Astrocyte of the cerebellum (primary cell): ENCODE measurements at regions not wholly inside any gene's neighbourhood (a gene's known extent, or its start where the extent isn't known, plus 50 kb on each side); places are given as distances from the start of the nearest gene placed in this dataset.
"Not testable (repeated sequence)": the region's sequence is repeated elsewhere in the genome, so short reads cannot be mapped to it uniquely, and the experiment has no call there.

Experiments used
- DNase-seq: peaks from one replicate; pipeline ENCODE4 v3.0.0-alpha.2; 2011; ENCODE audit warnings: low read depth
- H3K4me3 ChIP-seq: 2 replicates; pipeline ENCODE4 v1.5.1; 2011; ENCODE audit warnings: mild to moderate bottlenecking, low read depth, low read length, moderate library complexity
- in situ Hi-C: cut with HindIII; loops from 2 replicates; pipeline ENCODE4 v1.10.0; 2017; ENCODE audit warnings: low sequenced_read_pairs
- TF ChIP-seq, protein P1 (sequence below): IDR thresholded peaks from 2 replicates; pipeline ENCODE4 v1.5.1; 2012; ENCODE audit warnings: low read length, low read depth, moderate library complexity, mild to moderate bottlenecking; ENCODE audit errors: missing control alignments

GRCh38 chr14:85182282-85182681 lies 347.7 kb upstream of the FLRT2 start:
- no peak for DNase-seq
- in situ Hi-C loops, result no loop called here
- no peak overlapping the region for H3K4me3 ChIP-seq
- TF ChIP-seq, protein P1, sequence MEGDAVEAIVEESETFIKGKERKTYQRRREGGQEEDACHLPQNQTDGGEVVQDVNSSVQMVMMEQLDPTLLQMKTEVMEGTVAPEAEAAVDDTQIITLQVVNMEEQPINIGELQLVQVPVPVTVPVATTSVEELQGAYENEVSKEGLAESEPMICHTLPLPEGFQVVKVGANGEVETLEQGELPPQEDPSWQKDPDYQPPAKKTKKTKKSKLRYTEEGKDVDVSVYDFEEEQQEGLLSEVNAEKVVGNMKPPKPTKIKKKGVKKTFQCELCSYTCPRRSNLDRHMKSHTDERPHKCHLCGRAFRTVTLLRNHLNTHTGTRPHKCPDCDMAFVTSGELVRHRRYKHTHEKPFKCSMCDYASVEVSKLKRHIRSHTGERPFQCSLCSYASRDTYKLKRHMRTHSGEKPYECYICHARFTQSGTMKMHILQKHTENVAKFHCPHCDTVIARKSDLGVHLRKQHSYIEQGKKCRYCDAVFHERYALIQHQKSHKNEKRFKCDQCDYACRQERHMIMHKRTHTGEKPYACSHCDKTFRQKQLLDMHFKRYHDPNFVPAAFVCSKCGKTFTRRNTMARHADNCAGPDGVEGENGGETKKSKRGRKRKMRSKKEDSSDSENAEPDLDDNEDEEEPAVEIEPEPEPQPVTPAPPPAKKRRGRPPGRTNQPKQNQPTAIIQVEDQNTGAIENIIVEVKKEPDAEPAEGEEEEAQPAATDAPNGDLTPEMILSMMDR, result no peak

DNA sequence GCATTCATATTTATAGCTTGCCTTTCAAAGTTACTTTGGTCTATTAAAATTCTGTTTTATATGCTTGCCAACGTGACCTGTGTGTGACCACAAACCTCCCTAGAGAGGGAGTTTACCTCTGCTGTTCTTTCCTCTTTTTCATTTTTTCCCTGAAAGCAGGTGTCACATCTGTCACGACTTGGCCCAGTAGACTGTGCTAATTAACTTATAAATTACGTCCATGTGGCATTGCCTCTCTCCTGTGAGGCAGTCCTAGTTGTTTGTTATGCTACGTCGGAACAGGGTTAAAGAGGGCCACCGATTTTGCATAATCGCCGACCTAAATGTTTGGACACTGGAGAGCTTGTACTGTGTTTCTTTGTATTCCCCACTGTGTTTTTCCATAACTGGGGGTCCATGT lies 343.9 kb upstream of the FLRT2 start:
- in situ Hi-C loops, result no loop called here
- TF ChIP-seq, protein P1, result no peak
- no peak for DNase-seq
- H3K4me3 ChIP-seq, result no peak overlapping the region

- in situ Hi-C loops, result no loop called here
- no peak for DNase-seq
- H3K4me3 ChIP-seq, result no peak overlapping the region
- TF ChIP-seq, protein P1, result no peak
Measured at GRCh38 chr14:85187521-85187920, 342.4 kb upstream of the FLRT2 start.

DNA sequence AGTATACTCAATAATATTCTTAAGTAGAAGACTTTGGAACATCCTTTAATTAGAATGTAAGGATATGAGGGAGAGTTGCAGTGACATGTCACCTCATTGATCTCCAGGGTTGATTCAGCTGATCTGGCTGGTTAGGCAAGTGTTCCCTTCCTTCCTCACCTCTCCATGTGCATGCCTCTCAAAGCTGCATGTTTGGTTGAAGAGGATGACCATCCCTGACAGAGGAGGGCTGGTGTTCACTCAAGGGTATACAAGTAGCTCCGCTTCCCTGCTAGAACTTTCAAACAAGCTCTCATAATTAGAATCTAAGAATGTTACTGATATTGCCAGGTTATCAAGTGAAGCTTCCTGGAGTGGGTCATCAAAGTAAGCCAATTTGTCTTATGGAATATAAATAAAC lies 341.1 kb upstream of the FLRT2 start:
- in situ Hi-C loops, result no loop called here
- TF ChIP-seq, protein P1, result no peak
- DNase-seq, result no peak
- no peak overlapping the region for H3K4me3 ChIP-seq

- in situ Hi-C loops, H3K4me3 ChIP-seq, DNase-seq: not testable (repeated sequence)
Measured at GRCh38 chr14:85189253-85189652, 340.7 kb upstream of the FLRT2 start.

DNA sequence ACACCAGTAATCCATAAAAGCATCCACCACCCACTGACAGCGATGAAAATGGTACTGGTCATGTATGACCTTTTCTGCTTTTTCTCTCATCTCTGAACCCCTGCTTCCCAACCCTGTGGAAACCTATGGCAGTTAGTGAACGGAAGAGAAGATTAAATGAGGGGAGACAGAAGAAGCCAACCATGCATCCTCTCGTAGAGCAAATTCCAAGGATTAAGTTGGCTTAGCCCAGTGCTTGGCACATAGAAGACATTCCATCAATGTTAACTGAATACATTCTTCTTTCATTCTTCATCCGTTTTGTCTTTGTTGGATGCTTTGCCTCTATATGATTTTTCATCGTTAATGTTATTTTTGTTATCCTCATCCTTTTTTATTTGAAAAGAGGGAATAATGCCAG lies 339.7 kb upstream of the FLRT2 start:
- no peak for DNase-seq
- TF ChIP-seq, protein P1, result no peak
- no peak overlapping the region for H3K4me3 ChIP-seq
- in situ Hi-C loops, result no loop called here

DNA sequence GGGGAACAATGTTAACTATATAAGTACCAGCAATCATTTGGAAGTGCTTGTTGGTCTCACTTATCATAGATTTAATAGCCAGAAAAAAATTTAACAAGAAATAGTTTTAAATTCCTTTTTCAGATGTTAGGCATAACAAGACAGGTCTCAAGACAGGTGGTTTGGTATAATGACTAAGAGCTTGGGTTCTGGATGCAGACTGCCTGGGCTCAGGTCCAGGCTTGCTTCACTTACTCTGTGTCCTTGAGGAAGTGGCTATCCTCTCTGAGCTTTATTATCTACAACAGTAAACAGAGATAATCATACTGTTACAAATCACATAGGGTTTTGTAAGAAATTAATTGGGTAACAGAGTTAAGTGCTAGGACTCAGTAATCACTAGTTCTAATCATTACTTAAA lies 338.0 kb upstream of the FLRT2 start:
- DNase-seq, result no peak
- in situ Hi-C loops, result no loop called here
- no peak overlapping the region for H3K4me3 ChIP-seq
- TF ChIP-seq, protein P1, result no peak
